OCI-LY3 (cell line): ENCODE measurements at regions not wholly inside any gene's neighbourhood (a gene's known extent, or its start where the extent isn't known, plus 50 kb on each side); places are given as distances from the start of the nearest gene placed in this dataset.

Experiments
- H2AFZ ChIP-seq: fragments of 200-600, 300-600 bp; shearing (Covaris generic); 2 replicates; pipeline ENCODE4 v1.6.0; 2014; ENCODE audit warnings: antibody characterized with exemption, low read depth, low read length
- H3K27ac ChIP-seq: fragments of 200-600, 300-600 bp; sonication (generic); 2 replicates; pipeline ENCODE4 v1.5.1; 2014; ENCODE audit warnings: mild to moderate bottlenecking, low read length, moderate library complexity, mixed read lengths
- H3K27me3 ChIP-seq: fragments of 200-600, 300-600 bp; sonication (generic); 2 replicates; pipeline ENCODE4 v1.6.1; 2014; ENCODE audit warnings: low read depth, low read length, mixed read lengths
- H3K36me3 ChIP-seq: fragments of 200-600, 300-600 bp; sonication (generic); replicated peaks from 2 replicates; pipeline ENCODE3; 2014; ENCODE audit warnings: low read depth, low read length, mixed read lengths
- H3K4me1 ChIP-seq: fragments of 300-600, 200-600 bp; sonication (generic); 2 replicates; pipeline ENCODE4 v1.6.1; 2014; ENCODE audit warnings: low read length, mixed read lengths
- H3K4me2 ChIP-seq: fragments of 200-600, 300-600 bp; sonication (generic); 2 replicates; pipeline ENCODE4 v1.6.1; 2014; ENCODE audit warnings: low read length, mixed read lengths
- H3K4me3 ChIP-seq: fragments of 300-600, 200-600 bp; sonication (generic); 2 replicates; pipeline ENCODE4 v1.5.1; 2014; ENCODE audit warnings: antibody characterized with exemption, mild to moderate bottlenecking, low read length, moderate library complexity
- H3K79me2 ChIP-seq: fragments of 300-600, 200-600 bp; shearing (Covaris generic); 2 replicates; pipeline ENCODE4 v1.6.1; 2014; ENCODE audit warnings: mild to moderate bottlenecking, low read length, mixed read lengths
- H3K9ac ChIP-seq: fragments of 300-600, 200-600 bp; shearing (Covaris generic); 2 replicates; pipeline ENCODE4 v1.6.0; 2014; ENCODE audit warnings: mild to moderate bottlenecking, low read length, moderate library complexity
- H3K9me3 ChIP-seq: fragments of 200-600, 300-600 bp; shearing (Covaris generic); 2 replicates; pipeline ENCODE4 v1.6.1; 2014; ENCODE audit warnings: low read length, mixed read lengths; ENCODE audit not compliant: insufficient read depth
- H4K20me1 ChIP-seq: fragments of 200-600, 300-600 bp; sonication (generic); 2 replicates; pipeline ENCODE4 v1.6.1; 2016; ENCODE audit warnings: low read length, mixed read lengths; ENCODE audit not compliant: insufficient read depth
- EZH2phosphoT487 ChIP-seq: fragments of 200-600 bp; shearing (Covaris generic); IDR thresholded peaks from 2 replicates; pipeline ENCODE4 v1.6.1; 2018; ENCODE audit warnings: antibody characterized with exemption, mixed run types, low read depth
- TF ChIP-seq, protein P1 (sequence below): fragments of 200-600, 300-600 bp; sonication (generic); IDR thresholded peaks from 2 replicates; pipeline ENCODE4 v1.5.1; 2014; ENCODE audit warnings: antibody characterized with exemption, low read length, low read depth

GRCh38 chr15:77773903-77774302 lies 141.2 kb upstream of the LINGO1 start:
- H3K9me3 ChIP-seq: no peaks in the 10 kb centered on the region
- H2AFZ ChIP-seq: no peak overlapping the region
- H4K20me1 ChIP-seq: no peaks in the 10 kb centered on the region
- no peaks in the 10 kb centered on the region for H3K4me1 ChIP-seq
- no peak overlapping the region for H3K4me2 ChIP-seq
- H3K4me3 ChIP-seq: no peak overlapping the region
- H3K27ac ChIP-seq: no peak overlapping the region
- H3K36me3 ChIP-seq: no peaks in the 10 kb centered on the region
- TF ChIP-seq, protein P1, sequence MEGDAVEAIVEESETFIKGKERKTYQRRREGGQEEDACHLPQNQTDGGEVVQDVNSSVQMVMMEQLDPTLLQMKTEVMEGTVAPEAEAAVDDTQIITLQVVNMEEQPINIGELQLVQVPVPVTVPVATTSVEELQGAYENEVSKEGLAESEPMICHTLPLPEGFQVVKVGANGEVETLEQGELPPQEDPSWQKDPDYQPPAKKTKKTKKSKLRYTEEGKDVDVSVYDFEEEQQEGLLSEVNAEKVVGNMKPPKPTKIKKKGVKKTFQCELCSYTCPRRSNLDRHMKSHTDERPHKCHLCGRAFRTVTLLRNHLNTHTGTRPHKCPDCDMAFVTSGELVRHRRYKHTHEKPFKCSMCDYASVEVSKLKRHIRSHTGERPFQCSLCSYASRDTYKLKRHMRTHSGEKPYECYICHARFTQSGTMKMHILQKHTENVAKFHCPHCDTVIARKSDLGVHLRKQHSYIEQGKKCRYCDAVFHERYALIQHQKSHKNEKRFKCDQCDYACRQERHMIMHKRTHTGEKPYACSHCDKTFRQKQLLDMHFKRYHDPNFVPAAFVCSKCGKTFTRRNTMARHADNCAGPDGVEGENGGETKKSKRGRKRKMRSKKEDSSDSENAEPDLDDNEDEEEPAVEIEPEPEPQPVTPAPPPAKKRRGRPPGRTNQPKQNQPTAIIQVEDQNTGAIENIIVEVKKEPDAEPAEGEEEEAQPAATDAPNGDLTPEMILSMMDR: no peak
- TF ChIP-seq EZH2phosphoT487: no peak
- no peak overlapping the region for H3K9ac ChIP-seq
- no peaks in the 10 kb centered on the region for H3K27me3 ChIP-seq
- no peaks in the 10 kb centered on the region for H3K79me2 ChIP-seq

GRCh38 chr15:77772641-77773402 lies 140.1 kb upstream of the LINGO1 start:
- no peaks in the 10 kb centered on the region for H3K79me2 ChIP-seq
- no peak overlapping the region for H3K4me3 ChIP-seq
- no peaks in the 10 kb centered on the region for H3K36me3 ChIP-seq
- H3K27me3 ChIP-seq: peaks cover 6% of the 10 kb centered on the region
- no peaks in the 10 kb centered on the region for H3K9me3 ChIP-seq
- TF ChIP-seq EZH2phosphoT487: no peak
- TF ChIP-seq, protein P1: no peak
- H3K27ac ChIP-seq: no peak overlapping the region
- no peaks in the 10 kb centered on the region for H3K4me1 ChIP-seq
- H2AFZ ChIP-seq: no peak overlapping the region
- no peak overlapping the region for H3K4me2 ChIP-seq
- H4K20me1 ChIP-seq: no peaks in the 10 kb centered on the region
- no peak overlapping the region for H3K9ac ChIP-seq

GRCh38 chr15:77771616-77772015 lies 138.9 kb upstream of the LINGO1 start:
- Histone ChIP-seq H3K27me3 (peaks cover 18% of the 10 kb centered on the region), H2AFZ (no peak overlapping the region), H3K9me3 (no peaks in the 10 kb centered on the region), H3K27ac (no peak overlapping the region), H4K20me1 (no peaks in the 10 kb centered on the region), H3K4me2 (no peak overlapping the region), H3K9ac (no peak overlapping the region), H3K4me1 (no peaks in the 10 kb centered on the region), H3K36me3 (no peaks in the 10 kb centered on the region), H3K4me3 (no peak overlapping the region), H3K79me2 (no peaks in the 10 kb centered on the region)
- TF ChIP-seq, protein P1: no peak

DNA sequence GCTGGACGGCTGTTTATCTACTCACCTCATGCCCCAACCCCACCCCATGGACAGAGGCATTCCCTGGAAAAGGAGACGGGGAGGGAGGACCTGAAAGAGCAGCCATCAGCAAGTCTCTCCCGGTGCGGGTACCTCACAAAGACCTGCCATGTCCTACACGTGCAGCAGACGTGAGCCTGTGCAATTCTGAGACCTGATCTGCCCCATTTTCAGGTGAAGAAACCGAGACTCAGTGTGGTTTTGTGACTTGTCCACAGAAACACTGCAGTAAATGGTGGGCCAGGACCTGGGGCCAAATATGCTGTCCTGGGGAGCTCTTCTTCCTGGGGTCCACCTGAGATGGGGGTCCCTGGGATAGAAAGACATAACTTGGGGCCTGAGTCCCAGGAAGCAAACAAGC lies 137.0 kb upstream of the LINGO1 start:
- TF ChIP-seq, protein P1: no peak
- no peak for TF ChIP-seq EZH2phosphoT487
- Histone ChIP-seq H3K4me3 (no peak overlapping the region), H3K9ac (no peak overlapping the region), H3K9me3 (no peaks in the 10 kb centered on the region), H3K4me1 (no peaks in the 10 kb centered on the region), H2AFZ (no peak overlapping the region), H3K36me3 (no peaks in the 10 kb centered on the region), H4K20me1 (no peaks in the 10 kb centered on the region), H3K27me3 (peaks cover 28% of the 10 kb centered on the region), H3K79me2 (no peaks in the 10 kb centered on the region), H3K4me2 (no peak overlapping the region), H3K27ac (no peak overlapping the region)
